B cell (primary cell): ENCODE measurements at regions not wholly inside any gene's neighbourhood (a gene's known extent, or its start where the extent isn't known, plus 50 kb on each side); places are given as distances from the start of the nearest gene placed in this dataset.

Experiments used
- CTCF ChIP-seq: fragments of 200-600 bp; IDR thresholded peaks from one replicate; pipeline ENCODE4 v1.8.0; 2022; ENCODE audit warnings: antibody characterized with exemption, mild to moderate bottlenecking
- EZH2 ChIP-seq: IDR thresholded peaks from 2 replicates; pipeline ENCODE4 v1.6.1; 2012; ENCODE audit warnings: borderline replicate concordance, low read depth, mild to moderate bottlenecking, moderate library complexity, low read length; ENCODE audit not compliant: insufficient read depth, poor library complexity, severe bottlenecking

- no peak for TF ChIP-seq CTCF
- no peak for TF ChIP-seq EZH2
These were observed 423.4 kb upstream of the CCDC179 start for GRCh38 chr11:23283666-23284065.
